ENCODE measurements at regions not wholly inside any gene's neighbourhood (a gene's known extent, or its start where the extent isn't known, plus 50 kb on each side); places are given as distances from the start of the nearest gene placed in this dataset.
A peak's percentile ranks its signal among the peaks of the same experiment; 100 is the strongest.

DNA sequence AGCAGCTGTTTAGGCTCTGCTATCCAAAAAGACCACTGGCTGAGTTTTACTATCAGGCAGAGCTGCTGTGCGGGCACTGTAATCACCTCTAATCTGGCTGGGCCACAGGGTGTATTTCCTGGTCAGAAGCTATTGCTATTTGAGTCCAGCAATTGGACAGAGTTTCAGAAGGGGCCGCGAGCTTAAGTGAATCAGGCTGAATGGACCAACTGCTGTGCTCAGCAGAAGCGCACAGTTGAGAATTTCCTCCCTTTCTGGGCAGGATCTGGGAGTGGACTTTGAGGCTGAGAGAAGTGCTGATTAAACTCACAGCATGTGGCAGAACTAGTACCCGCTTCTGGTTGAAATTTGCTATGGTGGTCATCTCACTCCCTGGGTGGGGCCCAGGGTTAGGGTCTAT is 251.8 kb downstream of the INSIG2 start:
- DNase-seq = no peak
- CTCF ChIA-PET = no interaction called here
- Mint-ChIP-seq H3K36me3 (no peaks in the 10 kb centered on the region), H3K27ac (no peak overlapping the region), H3K27me3 (peaks cover 3% of the 10 kb centered on the region), H3K9me3 (ENCODE audit: low read depth) (peaks cover 3% of the 10 kb centered on the region), H3K4me1 (no peaks in the 10 kb centered on the region), H3K4me3 (no peak overlapping the region)
- ATAC-seq = no peak

DNA sequence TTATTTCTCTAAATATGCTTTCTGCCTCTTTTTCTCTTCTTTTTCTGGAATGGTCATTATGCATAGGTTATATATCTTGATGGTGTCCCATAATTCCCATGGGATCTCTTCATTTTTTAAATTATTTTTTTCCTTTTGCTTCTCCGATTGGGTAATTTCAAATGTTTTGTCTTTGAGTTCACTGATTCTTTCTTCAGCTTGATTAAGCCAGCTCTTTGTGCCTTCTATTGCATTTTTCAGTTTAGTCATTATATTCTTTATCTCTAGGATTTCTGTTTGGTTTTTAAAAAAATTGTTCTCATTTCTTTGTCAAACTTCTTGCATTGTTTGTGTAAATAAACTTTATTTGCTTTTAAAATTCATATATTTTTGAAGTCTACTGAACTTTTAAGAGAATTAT is 251.1 kb downstream of the INSIG2 start:
- no peak overlapping the region for H3K27ac Mint-ChIP-seq
- no peaks in the 10 kb centered on the region for H3K4me1 Mint-ChIP-seq
- CTCF ChIA-PET = no interaction called here
- no peak overlapping the region for H3K4me3 Mint-ChIP-seq
- H3K36me3 Mint-ChIP-seq = no peaks in the 10 kb centered on the region
- DNase-seq = no peak
- ATAC-seq = no peak
- H3K9me3 Mint-ChIP-seq (ENCODE audit: low read depth) = peaks cover 3% of the 10 kb centered on the region
- H3K27me3 Mint-ChIP-seq = peaks cover 3% of the 10 kb centered on the region

DNA sequence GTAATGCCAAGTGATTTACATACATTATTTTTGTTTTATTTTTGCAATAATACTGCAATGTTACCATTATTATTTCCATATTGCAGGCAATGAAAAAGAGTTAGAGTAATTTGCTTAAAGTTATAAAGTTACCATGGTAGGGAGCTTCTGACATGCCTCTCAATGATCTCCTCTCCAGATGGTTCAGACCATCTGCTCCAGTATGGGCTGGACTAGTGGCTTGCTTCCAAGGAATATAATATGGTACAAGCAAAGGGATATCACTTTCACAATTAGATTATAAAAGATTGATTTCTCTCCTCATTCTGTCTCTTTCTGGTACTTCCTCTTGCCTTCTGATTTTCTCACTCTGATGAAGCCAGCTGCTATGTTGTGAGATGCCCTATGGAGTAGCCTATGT is 245.4 kb downstream of the INSIG2 start:
- CTCF ChIA-PET = no interaction called here
- Mint-ChIP-seq H3K27ac (no peak overlapping the region), H3K27me3 (peaks cover 15% of the 10 kb centered on the region), H3K9me3 (ENCODE audit: low read depth) (no peaks in the 10 kb centered on the region), H3K36me3 (no peaks in the 10 kb centered on the region), H3K4me3 (no peak overlapping the region), H3K4me1 (no peaks in the 10 kb centered on the region)
- DNase-seq (no peak), ATAC-seq (no peak)

DNA sequence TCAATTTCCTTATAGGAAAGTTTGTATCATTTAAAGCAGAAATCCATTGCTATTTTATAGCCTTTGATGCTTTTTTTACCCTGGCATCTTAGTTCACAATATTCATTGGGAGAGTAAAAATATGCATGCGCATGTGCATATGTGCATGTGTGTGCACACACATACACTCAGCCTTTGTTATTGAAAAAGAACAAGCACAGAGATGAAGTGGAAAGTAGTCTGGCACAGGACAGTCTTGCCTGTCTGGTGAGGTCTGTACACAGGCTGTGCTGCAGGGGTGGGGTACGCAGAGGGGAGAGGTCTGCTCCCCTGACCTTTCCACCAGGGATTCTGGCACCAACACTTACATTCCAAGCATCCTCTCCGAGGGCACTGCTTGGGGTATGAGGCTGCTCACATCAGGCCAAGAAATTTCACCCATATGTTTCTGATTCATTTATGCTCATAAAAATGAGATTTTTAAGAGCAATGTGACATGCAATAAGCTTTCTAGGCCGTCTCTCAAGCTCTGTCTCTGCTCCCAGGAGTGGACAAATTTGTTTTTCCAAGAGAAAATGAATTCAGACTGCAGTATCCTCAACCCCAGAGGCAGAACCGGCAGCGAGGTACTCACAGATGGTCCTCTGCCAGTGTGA is 237.2 kb downstream of the INSIG2 start:
- DNase-seq (no peak), ATAC-seq (no peak)
- no peaks in the 10 kb centered on the region for H3K4me1 Mint-ChIP-seq
- H3K36me3 Mint-ChIP-seq = no peaks in the 10 kb centered on the region
- H3K9me3 Mint-ChIP-seq (ENCODE audit: low read depth) = no peaks in the 10 kb centered on the region
- peaks cover 13% of the 10 kb centered on the region for H3K27me3 Mint-ChIP-seq
- H3K4me3 Mint-ChIP-seq = no peak overlapping the region
- CTCF ChIA-PET = no interaction called here
- H3K27ac Mint-ChIP-seq = no peak overlapping the region

DNA sequence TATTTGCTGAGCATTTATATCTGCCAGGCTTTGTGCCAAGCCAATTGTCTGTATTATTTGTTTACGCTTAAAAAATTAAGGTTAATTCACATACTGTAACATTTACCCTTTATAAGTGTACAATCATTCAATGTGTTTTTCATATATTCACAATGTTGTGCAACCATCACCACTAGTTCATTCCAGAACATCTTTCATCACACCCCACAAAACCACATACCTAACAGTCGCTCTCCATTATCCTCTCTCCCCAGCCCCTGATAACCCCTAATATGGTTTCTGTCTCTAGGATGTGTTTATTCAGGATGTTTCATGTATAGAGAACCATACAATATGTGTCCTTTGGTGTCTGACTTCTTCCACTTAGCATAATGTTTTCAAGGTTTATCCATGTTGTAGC is 234.1 kb downstream of the INSIG2 start:
- DNase-seq (no peak), ATAC-seq (no peak)
- Mint-ChIP-seq H3K4me3 (no peak overlapping the region), H3K27ac (no peak overlapping the region), H3K36me3 (no peaks in the 10 kb centered on the region), H3K9me3 (ENCODE audit: low read depth) (no peaks in the 10 kb centered on the region), H3K27me3 (peaks cover 21% of the 10 kb centered on the region), H3K4me1 (no peaks in the 10 kb centered on the region)
- CTCF ChIA-PET = no interaction called here

DNA sequence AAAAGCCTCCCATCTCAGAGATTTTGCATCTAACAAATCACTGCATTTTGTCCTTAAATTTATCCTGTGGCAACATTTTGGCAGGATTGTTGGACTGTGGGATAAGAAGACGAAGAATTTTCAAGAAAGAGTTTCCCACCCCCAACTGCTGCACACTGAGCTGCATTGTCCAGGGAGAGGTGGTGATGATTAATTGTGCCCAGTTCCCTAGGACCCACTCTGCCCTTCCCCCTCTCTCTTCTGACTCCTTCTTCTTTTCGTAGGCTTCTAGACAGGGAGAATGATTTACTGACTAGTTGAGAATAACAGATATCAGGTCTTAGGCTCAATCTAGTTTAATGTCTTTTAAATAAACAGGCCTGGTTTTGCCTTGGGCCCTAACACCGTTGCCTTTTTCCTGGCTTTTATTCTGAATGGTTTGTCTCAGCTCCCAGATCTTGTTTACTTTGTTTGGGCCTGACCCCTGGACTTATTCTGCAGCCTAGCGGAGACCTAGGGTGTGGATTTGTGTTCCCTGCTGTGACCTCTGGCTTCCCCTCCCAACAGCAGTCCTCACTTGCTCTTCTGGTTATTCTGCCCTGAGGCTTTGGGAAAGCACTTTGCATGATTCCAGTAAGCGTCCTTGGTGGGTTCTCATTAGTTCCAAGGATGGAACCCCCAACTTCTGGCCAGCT is 233.3 kb downstream of the INSIG2 start:
- CTCF ChIA-PET = interaction anchor here (0.6 kb wide), 1 partner anchor 534 kb away, joined by 3 read pairs; no protein-coding TSS in a partner anchor
- H3K4me3 Mint-ChIP-seq = no peak overlapping the region
- no peaks in the 10 kb centered on the region for H3K36me3 Mint-ChIP-seq
- DNase-seq (no peak), ATAC-seq (no peak)
- no peak overlapping the region for H3K27ac Mint-ChIP-seq
- no peaks in the 10 kb centered on the region for H3K9me3 Mint-ChIP-seq (ENCODE audit: low read depth)
- no peaks in the 10 kb centered on the region for H3K4me1 Mint-ChIP-seq
- H3K27me3 Mint-ChIP-seq = peaks cover 23% of the 10 kb centered on the region

DNA sequence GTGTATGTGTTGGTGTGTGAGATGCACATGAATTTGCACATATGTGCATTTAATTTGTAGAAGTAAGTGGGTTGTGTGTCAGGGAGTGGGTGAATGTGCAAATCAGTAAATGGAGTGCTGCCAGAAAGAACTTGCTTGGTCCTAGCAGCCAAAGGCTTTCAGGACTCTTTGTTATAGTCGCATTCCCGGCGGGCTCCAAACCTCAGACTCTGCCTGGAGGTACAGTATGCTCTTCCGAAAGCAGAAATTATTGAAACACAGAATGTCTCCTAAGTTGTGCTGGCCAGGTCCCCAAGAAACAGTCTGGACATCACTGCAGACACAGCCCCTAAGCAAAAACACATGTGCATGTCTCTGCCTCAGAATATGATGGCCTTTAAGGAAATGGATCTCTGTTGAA is 232.4 kb downstream of the INSIG2 start:
- Mint-ChIP-seq H3K9me3 (ENCODE audit: low read depth) (no peaks in the 10 kb centered on the region), H3K36me3 (no peaks in the 10 kb centered on the region)

DNA sequence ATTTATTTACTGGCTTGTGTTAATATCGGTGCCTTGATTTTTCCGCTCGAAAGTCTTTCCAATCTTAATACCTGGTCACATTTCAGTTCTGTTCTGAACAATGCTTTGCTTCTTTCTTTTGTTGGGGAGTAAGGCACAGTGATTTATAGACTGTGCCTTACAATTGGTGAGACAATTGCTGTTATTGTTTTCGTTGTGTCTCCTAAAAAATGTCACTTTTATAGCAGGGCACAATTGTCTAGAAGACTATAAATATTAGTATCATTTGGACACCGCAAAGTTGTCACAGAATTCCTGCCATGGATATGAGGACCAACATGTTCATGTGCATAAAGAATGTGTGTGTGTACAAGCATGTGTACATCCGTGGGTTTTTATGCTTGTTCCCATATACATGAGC is 231.9 kb downstream of the INSIG2 start:
- H3K4me1 Mint-ChIP-seq = no peaks in the 10 kb centered on the region
- ATAC-seq (no peak), DNase-seq (no peak)
- H3K36me3 Mint-ChIP-seq = no peaks in the 10 kb centered on the region
- no peak overlapping the region for H3K4me3 Mint-ChIP-seq
- H3K27me3 Mint-ChIP-seq = peaks cover 23% of the 10 kb centered on the region
- no peak overlapping the region for H3K27ac Mint-ChIP-seq
- H3K9me3 Mint-ChIP-seq (ENCODE audit: low read depth) = no peaks in the 10 kb centered on the region
- CTCF ChIA-PET = interaction anchor here (1.2 kb wide), 1 partner anchor 34 kb away, joined by 3 read pairs; no protein-coding TSS in a partner anchor

More for the DNA sequence above, 232.4 kb downstream of the INSIG2 start:
- H3K27ac Mint-ChIP-seq = no peak overlapping the region
- CTCF ChIA-PET = no interaction called here
- peaks cover 23% of the 10 kb centered on the region for H3K27me3 Mint-ChIP-seq
- no peak for ATAC-seq
- H3K4me1 Mint-ChIP-seq = no peaks in the 10 kb centered on the region
- no peak for DNase-seq
- H3K4me3 Mint-ChIP-seq = no peak overlapping the region

DNA sequence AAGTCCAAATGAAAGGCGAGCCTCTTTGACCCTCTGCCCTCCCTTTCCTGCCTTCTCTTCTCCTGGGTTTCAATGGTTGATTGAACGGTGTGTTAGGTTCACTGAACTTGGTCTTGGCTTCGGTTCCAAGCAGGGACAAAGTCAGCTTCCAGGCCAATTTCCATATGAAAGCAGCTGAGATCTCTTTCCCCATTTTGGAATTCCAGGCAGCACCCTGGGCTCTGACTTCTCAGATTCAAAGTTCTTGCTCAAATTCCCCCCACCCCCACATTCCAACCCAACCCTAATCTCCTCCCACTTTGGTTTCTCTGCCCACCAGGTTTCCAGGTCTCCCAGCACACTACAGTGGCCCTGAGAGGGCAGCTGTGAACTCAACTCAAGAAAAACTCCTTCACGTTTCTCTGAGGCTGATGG is 231.0 kb downstream of the INSIG2 start:
- ATAC-seq = no peak

DNA sequence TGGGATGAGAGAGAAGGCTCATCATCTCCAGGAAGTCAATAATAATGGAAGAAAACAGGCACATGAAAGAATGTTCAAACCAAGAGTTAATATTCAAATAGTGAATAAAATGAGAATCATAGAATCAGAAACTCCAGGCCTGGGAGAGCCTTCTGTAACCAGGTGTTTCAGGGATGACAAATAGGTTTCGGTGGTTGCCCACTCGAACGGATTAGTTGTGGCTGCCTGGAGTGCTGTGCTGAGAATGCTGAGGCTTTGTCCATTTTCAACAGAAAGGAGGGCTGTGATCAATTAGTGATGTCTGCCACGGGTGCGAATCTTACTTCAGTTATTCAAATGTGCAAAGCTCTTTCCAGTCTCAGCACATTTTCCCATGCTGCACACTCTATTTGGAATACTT is 227.3 kb downstream of the INSIG2 start:
- Mint-ChIP-seq H3K36me3 (no peaks in the 10 kb centered on the region), H3K9me3 (ENCODE audit: low read depth) (no peaks in the 10 kb centered on the region), H3K27ac (no peak overlapping the region), H3K27me3 (peaks cover 30% of the 10 kb centered on the region), H3K4me1 (peaks cover 2% of the 10 kb centered on the region), H3K4me3 (no peak overlapping the region)
- no peak for ATAC-seq
- CTCF ChIA-PET = no interaction called here
- no peak for DNase-seq

More for the DNA sequence above, 231.0 kb downstream of the INSIG2 start:
- Mint-ChIP-seq H3K4me1 (no peaks in the 10 kb centered on the region), H3K9me3 (ENCODE audit: low read depth) (no peaks in the 10 kb centered on the region), H3K36me3 (no peaks in the 10 kb centered on the region), H3K27me3 (peaks cover 26% of the 10 kb centered on the region), H3K27ac (no peak overlapping the region), H3K4me3 (no peak overlapping the region)
- DNase-seq = no peak
- CTCF ChIA-PET = interaction anchor here (1.2 kb wide), 2 partner anchors 10 to 35 kb away, joined by 3 read pairs; no protein-coding TSS in a partner anchor

DNA sequence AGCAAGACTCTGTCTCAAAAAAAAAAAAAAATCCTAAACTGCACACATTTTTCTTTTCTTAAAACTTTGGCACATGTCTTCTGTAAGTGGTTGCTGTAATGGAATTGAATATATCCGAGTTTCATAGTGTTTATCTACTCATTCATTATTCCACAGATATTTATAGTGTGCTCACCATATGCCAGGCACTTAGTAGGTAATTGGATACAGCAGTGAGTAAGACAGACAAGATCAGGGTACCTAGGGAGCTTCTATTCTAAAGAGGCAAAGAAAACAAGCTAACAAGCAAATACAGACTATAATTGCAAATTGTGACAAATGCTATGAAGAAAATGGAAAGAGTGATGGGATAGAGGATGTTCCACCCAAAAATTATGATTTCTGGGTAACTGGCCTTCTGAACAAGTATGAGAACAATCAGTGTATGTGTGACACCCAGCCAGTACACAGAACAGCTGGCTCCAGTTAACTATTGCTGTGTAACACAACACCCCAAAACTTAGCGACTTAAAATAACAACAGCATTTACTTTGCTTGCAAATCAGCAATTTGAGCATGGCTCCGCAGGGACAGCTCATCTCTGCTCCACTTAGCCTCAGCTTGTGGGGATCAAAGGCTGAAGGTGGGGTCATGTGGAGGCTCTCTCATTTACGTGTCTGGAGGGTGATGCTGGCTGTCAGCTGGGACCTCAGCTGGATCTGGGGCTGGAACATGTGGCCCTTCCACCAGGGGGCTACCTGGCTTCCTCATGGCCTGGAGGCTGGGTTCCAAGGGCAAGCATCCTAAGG is 224.9 kb downstream of the INSIG2 start:
- Mint-ChIP-seq H3K27ac (no peak overlapping the region), H3K4me1 (peaks cover 5% of the 10 kb centered on the region), H3K36me3 (no peaks in the 10 kb centered on the region), H3K27me3 (peaks cover 22% of the 10 kb centered on the region), H3K4me3 (no peak overlapping the region), H3K9me3 (ENCODE audit: low read depth) (no peaks in the 10 kb centered on the region)
- ATAC-seq (no peak), DNase-seq (no peak)
- CTCF ChIA-PET = no interaction called here

DNA sequence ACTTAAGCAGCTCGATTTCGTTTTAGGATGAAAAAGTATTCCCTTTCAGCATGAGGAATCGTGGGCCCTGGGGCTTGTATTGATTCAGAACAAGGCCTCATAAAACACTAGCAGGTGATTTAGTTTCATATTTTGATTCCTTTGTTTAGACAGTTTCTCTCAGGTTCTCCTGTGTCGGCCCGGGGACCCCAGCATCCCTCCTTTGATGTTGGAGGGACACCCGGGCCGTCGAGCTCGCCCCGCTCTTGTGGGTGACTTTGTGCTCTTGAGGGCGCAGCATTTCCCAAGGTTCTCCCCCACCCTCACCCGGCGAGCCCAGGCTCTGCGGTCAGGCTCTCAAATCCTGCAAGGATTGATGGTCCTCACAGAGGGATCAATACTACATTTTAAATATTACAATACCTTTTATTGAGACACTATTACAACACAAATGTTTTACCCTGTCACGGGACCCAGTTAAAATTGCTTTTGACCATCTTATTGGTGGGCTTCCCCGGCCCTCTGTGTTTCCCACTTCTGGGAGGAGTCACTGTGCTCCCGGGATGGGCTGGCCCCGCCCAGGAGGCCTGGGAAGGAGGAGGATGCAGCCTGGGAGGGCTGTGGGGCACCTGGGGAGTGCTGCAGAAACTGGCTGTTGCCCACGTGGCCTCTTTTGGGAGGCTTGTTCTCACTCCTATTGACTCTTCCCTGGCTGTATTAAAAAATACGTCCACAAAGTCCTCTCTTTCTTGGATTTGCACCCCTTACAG is 222.6 kb downstream of the INSIG2 start:
- peaks cover 22% of the 10 kb centered on the region for H3K27me3 Mint-ChIP-seq
- peaks cover 5% of the 10 kb centered on the region for H3K4me1 Mint-ChIP-seq
- H3K9me3 Mint-ChIP-seq (ENCODE audit: low read depth) = no peaks in the 10 kb centered on the region
- H3K27ac Mint-ChIP-seq = peak overlapping the region; percentile 86
- H3K36me3 Mint-ChIP-seq = no peaks in the 10 kb centered on the region
- peak overlapping the region; percentile 75 for H3K4me3 Mint-ChIP-seq
- CTCF ChIA-PET = no interaction called here
- ATAC-seq = no peak
- DNase-seq = no peak

DNA sequence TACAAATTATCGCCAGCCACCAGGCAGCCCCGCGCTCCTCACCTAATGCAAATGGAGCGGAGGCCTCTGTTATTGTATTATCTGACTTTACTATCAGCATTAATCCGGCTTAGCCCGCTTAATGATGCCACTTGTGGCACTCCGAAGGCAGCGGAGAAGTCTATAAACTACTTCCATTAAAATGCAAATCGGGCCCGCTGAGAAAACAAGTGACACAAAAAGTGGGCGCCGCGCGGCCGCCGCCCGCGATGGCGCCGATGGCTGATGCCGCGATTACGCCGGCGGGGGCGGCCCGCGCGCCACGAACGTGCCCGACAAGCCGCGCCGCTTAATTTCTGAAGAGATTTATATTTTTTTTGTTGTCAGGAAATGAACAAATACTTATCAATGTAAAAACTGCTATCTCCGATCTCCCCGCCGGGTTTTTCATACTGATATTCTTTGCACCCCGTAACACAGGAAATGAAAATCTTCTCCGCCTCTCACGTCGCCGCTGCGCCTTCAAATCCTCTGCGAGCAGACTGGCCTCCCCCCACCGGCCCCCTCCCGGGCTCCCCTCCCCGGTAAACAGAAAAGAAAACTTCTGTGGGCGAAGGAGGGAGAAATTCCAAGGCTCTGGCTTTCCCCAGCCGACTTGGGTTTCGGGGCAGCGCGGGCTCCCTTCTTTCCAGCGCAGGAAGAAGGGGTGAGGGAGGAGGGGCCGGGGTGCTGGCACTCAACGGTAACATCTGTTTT is 221.8 kb downstream of the INSIG2 start:
- Mint-ChIP-seq H3K27me3 (peaks cover 22% of the 10 kb centered on the region), H3K36me3 (no peaks in the 10 kb centered on the region), H3K27ac (peak overlapping the region; percentile 86), H3K9me3 (ENCODE audit: low read depth) (no peaks in the 10 kb centered on the region), H3K4me3 (peak overlapping the region; percentile 75), H3K4me1 (peaks cover 5% of the 10 kb centered on the region)
- ATAC-seq = peak; percentile 82
- peak; percentile 68 for DNase-seq
- CTCF ChIA-PET = no interaction called here
